ENCODE measurements at regions not wholly inside any gene's neighbourhood (a gene's known extent, or its start where the extent isn't known, plus 50 kb on each side); places are given as distances from the start of the nearest gene placed in this dataset.
"Not testable (repeated sequence)": the region's sequence is repeated elsewhere in the genome, so short reads cannot be mapped to it uniquely, and the experiment has no call there.

- TF ChIP-seq POLR2A (IDR thresholded peaks at IDR 0.05; ENCODE audit: borderline replicate concordance, extremely low read depth, insufficient read depth, insufficient read length); POLR2AphosphoS5 (IDR thresholded peaks at IDR 0.05; ENCODE audit: low read depth, low read length); EZH2 (IDR thresholded peaks at IDR 0.05); CBX3 (IDR thresholded peaks at IDR 0.05; ENCODE audit: low read depth); ELF1 (IDR thresholded peaks at IDR 0.05; ENCODE audit: borderline replicate concordance, low read depth); ATF3 (IDR thresholded peaks at IDR 0.05): not testable (repeated sequence)
- TF ChIP-seq, protein P1, sequence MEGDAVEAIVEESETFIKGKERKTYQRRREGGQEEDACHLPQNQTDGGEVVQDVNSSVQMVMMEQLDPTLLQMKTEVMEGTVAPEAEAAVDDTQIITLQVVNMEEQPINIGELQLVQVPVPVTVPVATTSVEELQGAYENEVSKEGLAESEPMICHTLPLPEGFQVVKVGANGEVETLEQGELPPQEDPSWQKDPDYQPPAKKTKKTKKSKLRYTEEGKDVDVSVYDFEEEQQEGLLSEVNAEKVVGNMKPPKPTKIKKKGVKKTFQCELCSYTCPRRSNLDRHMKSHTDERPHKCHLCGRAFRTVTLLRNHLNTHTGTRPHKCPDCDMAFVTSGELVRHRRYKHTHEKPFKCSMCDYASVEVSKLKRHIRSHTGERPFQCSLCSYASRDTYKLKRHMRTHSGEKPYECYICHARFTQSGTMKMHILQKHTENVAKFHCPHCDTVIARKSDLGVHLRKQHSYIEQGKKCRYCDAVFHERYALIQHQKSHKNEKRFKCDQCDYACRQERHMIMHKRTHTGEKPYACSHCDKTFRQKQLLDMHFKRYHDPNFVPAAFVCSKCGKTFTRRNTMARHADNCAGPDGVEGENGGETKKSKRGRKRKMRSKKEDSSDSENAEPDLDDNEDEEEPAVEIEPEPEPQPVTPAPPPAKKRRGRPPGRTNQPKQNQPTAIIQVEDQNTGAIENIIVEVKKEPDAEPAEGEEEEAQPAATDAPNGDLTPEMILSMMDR (IDR thresholded peaks at IDR 0.05 in 2 of 3, conservative IDR thresholded peaks at IDR 0.05 in 1 of 3; ENCODE audit: borderline replicate concordance in 1 of 3, insufficient read depth in 1 of 3, low read depth in 2 of 3, low read length in 2 of 3), result not testable (repeated sequence)
- TF ChIP-seq, protein P2, sequence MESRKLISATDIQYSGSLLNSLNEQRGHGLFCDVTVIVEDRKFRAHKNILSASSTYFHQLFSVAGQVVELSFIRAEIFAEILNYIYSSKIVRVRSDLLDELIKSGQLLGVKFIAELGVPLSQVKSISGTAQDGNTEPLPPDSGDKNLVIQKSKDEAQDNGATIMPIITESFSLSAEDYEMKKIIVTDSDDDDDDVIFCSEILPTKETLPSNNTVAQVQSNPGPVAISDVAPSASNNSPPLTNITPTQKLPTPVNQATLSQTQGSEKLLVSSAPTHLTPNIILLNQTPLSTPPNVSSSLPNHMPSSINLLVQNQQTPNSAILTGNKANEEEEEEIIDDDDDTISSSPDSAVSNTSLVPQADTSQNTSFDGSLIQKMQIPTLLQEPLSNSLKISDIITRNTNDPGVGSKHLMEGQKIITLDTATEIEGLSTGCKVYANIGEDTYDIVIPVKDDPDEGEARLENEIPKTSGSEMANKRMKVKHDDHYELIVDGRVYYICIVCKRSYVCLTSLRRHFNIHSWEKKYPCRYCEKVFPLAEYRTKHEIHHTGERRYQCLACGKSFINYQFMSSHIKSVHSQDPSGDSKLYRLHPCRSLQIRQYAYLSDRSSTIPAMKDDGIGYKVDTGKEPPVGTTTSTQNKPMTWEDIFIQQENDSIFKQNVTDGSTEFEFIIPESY (IDR thresholded peaks at IDR 0.05; ENCODE audit: extremely low read depth, insufficient replicate concordance, low read length), result not testable (repeated sequence)
Observed at GRCh38 chr5:100379254-100379858, 155.8 kb upstream of the FAM174A start.
